CMK (cell line): ENCODE measurements at regions not wholly inside any gene's neighbourhood (a gene's known extent, or its start where the extent isn't known, plus 50 kb on each side); places are given as distances from the start of the nearest gene placed in this dataset.
"Not testable (repeated sequence)": the region's sequence is repeated elsewhere in the genome, so short reads cannot be mapped to it uniquely, and the experiment has no call there.

Source experiments
- DNase-seq: peaks from one replicate; pipeline ENCODE4 v3.0.0-alpha.2; 2010; ENCODE audit warnings: low read depth

GRCh38 chr15:20345401-20345958 is 196.1 kb downstream of the GOLGA6L6 start:
- no peak for DNase-seq

- DNase-seq, result no peak
Observed at GRCh38 chr15:20344601-20345400, 196.8 kb downstream of the GOLGA6L6 start.

GRCh38 chr15:20343395-20344211 is 198.0 kb downstream of the GOLGA6L6 start:
- not testable (repeated sequence) for DNase-seq

- not testable (repeated sequence) for DNase-seq
Observed at GRCh38 chr15:20342601-20343394, 198.8 kb downstream of the GOLGA6L6 start.

- no peak for DNase-seq
Observed at GRCh38 chr15:20341901-20342600, 199.5 kb downstream of the GOLGA6L6 start.

- DNase-seq, result no peak
Observed at GRCh38 chr15:20340931-20341661, 200.5 kb downstream of the GOLGA6L6 start.

- no peak for DNase-seq
Observed at GRCh38 chr15:20340331-20340811, 201.2 kb downstream of the GOLGA6L6 start.

GRCh38 chr15:20339086-20339791 is 202.4 kb downstream of the GOLGA6L6 start:
- DNase-seq, result not testable (repeated sequence)

GRCh38 chr15:20338671-20339070 is 202.9 kb downstream of the GOLGA6L6 start:
- DNase-seq, result not testable (repeated sequence)

- not testable (repeated sequence) for DNase-seq
Observed at GRCh38 chr15:20337238-20337637, 204.4 kb downstream of the GOLGA6L6 start.

- not testable (repeated sequence) for DNase-seq
Observed at GRCh38 chr15:20334451-20334850, 207.1 kb downstream of the GOLGA6L6 start.

GRCh38 chr15:20325751-20326150 is 215.8 kb downstream of the GOLGA6L6 start:
- not testable (repeated sequence) for DNase-seq

- DNase-seq, result not testable (repeated sequence)
Observed at GRCh38 chr15:20317132-20317531, 224.5 kb downstream of the GOLGA6L6 start.

- DNase-seq, result not testable (repeated sequence)
Observed at GRCh38 chr15:20311014-20311680, 230.5 kb downstream of the GOLGA6L6 start.

GRCh38 chr15:20310603-20311002 is 231.0 kb downstream of the GOLGA6L6 start:
- no peak for DNase-seq

- not testable (repeated sequence) for DNase-seq
Observed at GRCh38 chr15:20309966-20310365, 231.6 kb downstream of the GOLGA6L6 start.

GRCh38 chr15:20309395-20309794 is 232.2 kb downstream of the GOLGA6L6 start:
- DNase-seq, result not testable (repeated sequence)

GRCh38 chr15:20308027-20308690 is 233.4 kb downstream of the GOLGA6L6 start:
- not testable (repeated sequence) for DNase-seq
